ENCODE measurements at regions not wholly inside any gene's neighbourhood (a gene's known extent, or its start where the extent isn't known, plus 50 kb on each side); places are given as distances from the start of the nearest gene placed in this dataset.
"Not testable (repeated sequence)": the region's sequence is repeated elsewhere in the genome, so short reads cannot be mapped to it uniquely, and the experiment has no call there.

GRCh38 chr11:79667380-79667779 is 226.6 kb upstream of the TENM4 start:
- DNase-seq = no peak

- DNase-seq = peak; percentile 32 to 52
Observed at GRCh38 chr11:79663017-79663416, 222.2 kb upstream of the TENM4 start.

GRCh38 chr11:79661373-79661772 is 220.5 kb upstream of the TENM4 start:
- DNase-seq = no peak

GRCh38 chr11:79648766-79649520 is 208.1 kb upstream of the TENM4 start:
- DNase-seq = no peak

- no peak for DNase-seq
Observed at GRCh38 chr11:79637219-79637618, 196.4 kb upstream of the TENM4 start.

- no peak for DNase-seq
Observed at GRCh38 chr11:79634905-79635304, 194.1 kb upstream of the TENM4 start.

- DNase-seq = no peak
Observed at GRCh38 chr11:79627281-79627680, 186.5 kb upstream of the TENM4 start.

GRCh38 chr11:79626135-79627075 is 185.6 kb upstream of the TENM4 start:
- no peak for DNase-seq

- DNase-seq = no peak
Observed at GRCh38 chr11:79623375-79623774, 182.5 kb upstream of the TENM4 start.

- DNase-seq = no peak
Observed at GRCh38 chr11:79617561-79617960, 176.7 kb upstream of the TENM4 start.

- DNase-seq = no peak
Observed at GRCh38 chr11:79616392-79616851, 175.6 kb upstream of the TENM4 start.

- DNase-seq = no peak
Observed at GRCh38 chr11:79615425-79615824, 174.6 kb upstream of the TENM4 start.

GRCh38 chr11:79610678-79611077 is 169.8 kb upstream of the TENM4 start:
- DNase-seq = no peak

- DNase-seq = no peak
Observed at GRCh38 chr11:79610139-79610538, 169.3 kb upstream of the TENM4 start.

- no peak for DNase-seq
Observed at GRCh38 chr11:79609511-79609910, 168.7 kb upstream of the TENM4 start.

GRCh38 chr11:79606461-79606860 is 165.6 kb upstream of the TENM4 start:
- DNase-seq = not testable (repeated sequence)

GRCh38 chr11:79600711-79601110 is 159.9 kb upstream of the TENM4 start:
- DNase-seq = no peak

GRCh38 chr11:79594834-79595233 is 154.0 kb upstream of the TENM4 start:
- no peak for DNase-seq

GRCh38 chr11:79592824-79593223 is 152.0 kb upstream of the TENM4 start:
- no peak for DNase-seq

- DNase-seq = no peak
Observed at GRCh38 chr11:79592406-79592805, 151.6 kb upstream of the TENM4 start.

- DNase-seq = no peak
Observed at GRCh38 chr11:79582434-79582833, 141.6 kb upstream of the TENM4 start.

- DNase-seq = no peak
Observed at GRCh38 chr11:79579063-79579462, 138.2 kb upstream of the TENM4 start.

- no peak for DNase-seq
Observed at GRCh38 chr11:79578116-79578515, 137.3 kb upstream of the TENM4 start.

- no peak for DNase-seq
Observed at GRCh38 chr11:79575701-79576100, 134.9 kb upstream of the TENM4 start.

Data from NCI-H1930 (cell line).